ENCODE measurements at regions not wholly inside any gene's neighbourhood (a gene's known extent, or its start where the extent isn't known, plus 50 kb on each side); places are given as distances from the start of the nearest gene placed in this dataset.

- DNase-seq (ENCODE audit: low spot score): no peak
Observed at GRCh38 chr20:24166412-24166811, 177.8 kb upstream of the GGTLC1 start.

DNA sequence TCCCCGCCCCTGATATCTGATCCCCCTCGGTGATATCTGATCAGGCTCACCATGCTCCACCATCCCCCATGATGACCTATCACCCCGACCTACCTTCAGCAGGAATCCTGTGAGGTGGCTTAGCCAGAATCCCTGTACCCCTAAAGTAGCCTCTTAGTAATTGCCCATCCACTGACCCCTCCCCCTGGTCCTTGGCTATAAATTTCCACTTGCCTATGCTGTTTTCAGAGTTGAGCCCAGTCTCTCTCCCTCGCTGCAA lies 177.5 kb upstream of the GGTLC1 start:
- DNase-seq (ENCODE audit: low spot score): no peak

DNA sequence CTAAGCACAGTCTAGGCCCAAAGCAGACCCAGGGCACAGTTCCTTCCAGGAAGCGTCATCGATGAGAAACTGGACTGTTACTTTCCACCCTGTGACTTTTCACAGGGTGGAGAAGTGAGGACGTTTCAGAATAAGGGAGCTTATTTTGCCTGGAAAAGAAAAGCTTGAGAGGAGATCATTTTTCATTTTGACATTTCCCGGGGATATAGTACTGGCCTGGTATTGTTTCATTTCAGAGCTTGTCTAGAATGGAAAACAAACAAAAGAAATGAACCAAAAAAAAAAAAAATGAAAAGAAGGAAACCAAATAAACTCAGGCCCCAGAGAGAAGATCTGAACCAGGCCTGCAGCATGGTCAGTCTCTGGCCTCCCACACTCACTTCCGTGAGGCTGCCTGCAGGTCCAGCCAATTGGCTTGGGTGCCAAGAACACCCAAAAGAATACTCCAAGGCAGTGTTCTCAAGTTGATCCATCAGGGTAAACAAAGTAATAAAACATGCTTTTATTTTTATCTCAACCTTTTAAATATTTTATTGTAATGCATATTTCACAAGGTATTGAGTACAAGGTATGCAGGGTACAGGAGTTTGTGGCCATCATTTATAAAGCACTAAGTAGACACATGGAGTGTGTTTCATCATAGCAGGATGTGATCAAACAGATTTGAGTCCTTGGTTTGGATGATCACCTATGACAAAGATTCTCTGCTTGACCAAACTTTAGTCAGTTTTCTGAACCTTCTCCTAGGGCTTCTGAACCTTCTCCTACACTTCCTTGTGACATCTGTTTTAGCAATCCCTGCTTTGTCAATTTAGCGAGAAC lies 176.9 kb upstream of the GGTLC1 start:
- DNase-seq (ENCODE audit: low spot score): no peak

- no peak for DNase-seq (ENCODE audit: low spot score)
Observed at GRCh38 chr20:24164360-24164759, 175.8 kb upstream of the GGTLC1 start.

GRCh38 chr20:24163506-24163905 lies 174.9 kb upstream of the GGTLC1 start:
- no peak for DNase-seq (ENCODE audit: low spot score)

DNA sequence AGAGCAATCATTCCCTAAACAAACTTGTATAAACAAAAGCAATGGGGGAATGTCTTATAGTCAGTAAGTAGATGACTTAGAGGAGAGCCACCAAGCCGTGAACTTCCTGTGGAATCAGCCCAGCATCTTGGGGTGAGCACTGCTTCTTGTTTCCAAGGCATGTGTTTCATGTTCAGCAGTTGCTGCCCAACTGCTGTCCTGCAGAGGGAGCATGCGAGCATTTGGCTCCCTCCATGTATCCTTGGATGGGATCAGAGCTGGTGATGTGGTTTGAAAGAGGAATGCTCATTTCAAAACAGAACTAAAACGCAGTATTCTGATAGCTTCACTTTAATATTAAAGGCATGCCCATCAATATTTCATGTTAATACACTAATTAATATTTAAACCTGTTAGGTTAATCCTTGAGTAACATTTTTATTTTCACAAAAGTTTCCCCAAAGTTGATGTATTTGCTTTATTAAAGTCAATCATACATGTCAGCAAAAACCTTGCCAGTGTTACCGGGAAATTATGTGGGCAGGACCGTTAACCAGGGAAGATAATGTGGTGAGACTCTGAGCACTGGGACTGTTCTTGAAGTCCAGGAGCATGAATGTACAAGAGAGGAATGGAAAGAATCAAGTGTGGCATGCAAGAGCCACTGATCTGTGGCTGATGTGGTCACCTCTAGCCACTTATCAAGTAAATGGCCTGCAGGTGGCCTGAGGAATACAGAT lies 172.1 kb upstream of the GGTLC1 start:
- DNase-seq (ENCODE audit: low spot score): peak; percentile 76

- no peak for DNase-seq (ENCODE audit: low spot score)
Observed at GRCh38 chr20:24158281-24158680, 169.7 kb upstream of the GGTLC1 start.

GRCh38 chr20:24157213-24157612 lies 168.6 kb upstream of the GGTLC1 start:
- no peak for DNase-seq (ENCODE audit: low spot score)

DNA sequence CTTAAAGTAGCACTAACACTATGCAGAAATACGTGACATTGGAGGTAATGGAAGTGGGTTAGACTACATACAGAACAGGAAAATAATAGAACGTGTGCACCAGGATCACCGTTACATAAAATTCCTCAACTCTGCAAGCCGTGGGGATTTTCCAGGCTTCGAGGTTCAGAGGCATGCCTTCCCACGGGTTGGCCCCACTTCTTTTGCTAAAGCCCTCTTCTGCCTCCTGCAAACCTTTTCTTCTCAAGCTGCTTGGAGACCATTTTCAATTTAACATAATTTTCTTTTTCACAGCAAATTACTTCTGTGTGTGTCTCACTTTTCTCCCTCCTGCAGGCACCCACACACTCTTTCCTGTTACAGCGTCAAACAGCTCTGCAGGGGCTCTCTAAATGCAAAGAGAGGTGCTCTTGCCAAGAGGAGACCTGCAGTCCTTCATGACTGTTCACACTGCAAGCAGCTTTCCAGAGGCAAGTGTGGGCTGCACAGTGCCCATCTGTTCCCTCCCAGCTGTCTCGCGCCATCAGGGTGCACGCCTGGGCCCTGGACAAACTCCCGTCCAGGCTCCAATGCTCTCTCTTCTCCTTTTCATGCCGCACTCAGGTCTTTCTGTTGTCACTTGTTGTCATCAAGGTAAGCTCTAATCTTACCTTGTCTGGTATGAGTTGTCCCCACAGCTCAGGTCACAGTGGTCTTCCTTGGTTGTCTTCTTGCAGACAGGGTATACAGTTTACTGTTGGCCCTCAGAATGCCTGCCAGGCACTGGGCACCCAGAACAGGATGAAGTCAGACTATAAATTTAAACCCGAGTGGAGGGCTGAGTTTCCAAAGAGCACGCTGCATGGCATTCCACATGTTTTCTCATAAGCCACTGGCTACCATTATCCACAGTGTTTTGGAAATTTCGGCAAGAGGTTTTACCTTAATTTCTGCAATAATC lies 164.8 kb upstream of the GGTLC1 start:
- DNase-seq (ENCODE audit: low spot score): no peak

DNA sequence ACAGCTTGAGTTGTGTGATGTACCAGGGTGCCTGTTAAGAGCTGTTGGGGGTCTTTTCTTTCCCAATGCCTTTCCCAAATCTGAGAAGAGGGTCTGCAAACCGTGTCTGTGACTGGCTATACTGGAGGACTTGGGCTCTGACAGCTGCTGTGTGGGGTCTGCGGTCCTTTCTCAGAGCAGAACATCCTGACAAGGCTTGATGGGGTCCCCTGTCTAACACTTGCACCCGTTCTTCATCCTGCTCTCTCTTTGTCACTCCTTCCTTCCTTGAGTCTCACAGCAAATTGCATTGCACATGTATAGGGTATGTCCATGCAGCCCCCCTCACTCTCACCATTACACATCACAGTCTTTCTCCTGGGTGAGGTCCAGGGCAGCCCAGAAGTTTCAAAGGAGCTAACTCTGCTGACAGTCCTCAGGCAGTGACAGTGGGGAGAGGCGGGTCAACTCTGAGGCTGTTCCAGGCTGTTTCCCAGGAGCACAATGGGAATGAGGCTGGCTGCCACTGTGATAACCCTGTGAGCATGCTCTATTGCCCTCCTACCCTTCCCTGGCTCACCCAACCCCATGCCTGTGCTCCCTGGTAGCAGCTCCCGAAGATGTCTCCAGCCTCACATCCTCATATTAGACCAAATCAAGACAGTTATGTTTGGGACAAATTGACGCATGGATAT lies 163.2 kb upstream of the GGTLC1 start:
- DNase-seq (ENCODE audit: low spot score): no peak

DNA sequence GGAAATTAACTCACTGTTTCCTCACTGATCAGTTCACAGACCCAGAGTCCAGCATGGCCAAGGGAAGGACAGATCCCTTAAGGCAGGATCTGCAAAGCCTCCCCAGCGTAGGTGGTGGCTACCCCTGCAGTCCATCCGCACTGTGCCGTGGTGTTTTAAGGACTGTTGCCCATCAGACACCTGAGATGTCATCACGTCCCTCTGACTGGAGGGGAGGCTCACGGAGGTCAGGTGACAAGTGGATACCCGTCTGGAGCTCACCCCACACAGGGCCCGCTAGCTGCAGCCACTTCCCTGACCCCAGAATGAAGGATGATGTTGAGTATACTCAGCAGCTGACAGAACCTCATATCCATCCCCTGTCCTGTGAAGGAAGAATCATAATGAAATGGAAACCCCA lies 161.8 kb upstream of the GGTLC1 start:
- DNase-seq (ENCODE audit: low spot score): no peak

DNA sequence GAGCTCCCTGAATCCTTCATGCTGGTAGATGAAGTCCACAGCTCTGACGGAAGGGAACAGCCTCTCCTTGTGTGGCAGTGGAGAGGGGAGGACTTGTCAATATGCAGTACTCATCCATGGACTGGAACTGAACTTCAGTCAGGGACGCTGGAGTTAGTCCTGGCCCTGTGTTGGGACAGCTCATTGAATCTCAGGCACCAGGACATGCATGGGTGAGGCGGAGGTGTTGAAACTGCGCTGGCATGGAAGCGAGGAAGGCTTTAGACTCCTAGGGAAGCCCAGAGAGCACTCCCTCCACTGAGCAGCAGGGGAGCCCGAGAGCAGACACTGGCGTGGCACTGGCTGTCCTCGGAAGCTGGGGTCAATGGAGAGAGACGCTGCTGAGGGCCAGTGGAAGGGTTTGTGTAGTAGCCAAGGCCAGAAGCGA lies 161.3 kb upstream of the GGTLC1 start:
- peak; percentile 30 for DNase-seq (ENCODE audit: low spot score)

- DNase-seq (ENCODE audit: low spot score): no peak
Observed at GRCh38 chr20:24149175-24149574, 160.6 kb upstream of the GGTLC1 start.

DNA sequence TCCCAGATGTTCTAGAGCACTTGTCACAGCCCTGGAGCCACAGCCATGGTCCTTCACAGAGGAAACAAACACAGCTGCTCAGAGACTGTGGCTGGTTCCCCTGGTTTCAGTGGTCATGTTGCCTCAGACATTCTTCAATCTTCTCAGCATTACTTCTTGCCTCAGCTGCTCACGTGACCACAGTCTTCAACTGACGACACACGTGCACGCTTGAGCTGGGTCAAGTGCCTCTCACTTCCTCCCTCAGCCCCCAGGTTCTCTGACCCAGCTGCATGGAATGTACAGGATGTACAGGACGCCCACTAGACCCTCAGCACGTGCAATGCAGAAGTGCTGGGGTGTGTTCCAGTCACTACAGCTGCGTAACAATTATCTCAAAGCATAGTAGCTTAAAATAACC lies 159.8 kb upstream of the GGTLC1 start:
- no peak for DNase-seq (ENCODE audit: low spot score)

DNA sequence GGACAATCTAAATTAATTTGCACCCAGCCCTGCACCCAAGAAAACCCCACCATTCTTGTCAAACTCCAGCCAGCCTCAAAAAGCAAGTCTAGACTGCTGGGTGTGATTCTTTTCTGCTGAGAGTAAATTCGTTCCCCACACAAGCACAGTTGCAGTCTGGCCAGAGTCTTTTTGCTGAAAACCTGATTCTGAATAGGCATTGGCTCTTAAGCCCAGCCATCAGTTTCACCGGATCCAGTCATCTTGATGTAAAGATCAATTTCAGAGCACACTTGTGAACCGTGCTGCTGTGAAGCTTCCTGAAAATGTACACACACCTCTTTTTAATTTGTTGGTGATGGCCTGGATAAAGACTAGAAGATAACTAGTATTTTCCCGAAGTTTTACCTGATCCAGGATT lies 159.4 kb upstream of the GGTLC1 start:
- no peak for DNase-seq (ENCODE audit: low spot score)

DNA sequence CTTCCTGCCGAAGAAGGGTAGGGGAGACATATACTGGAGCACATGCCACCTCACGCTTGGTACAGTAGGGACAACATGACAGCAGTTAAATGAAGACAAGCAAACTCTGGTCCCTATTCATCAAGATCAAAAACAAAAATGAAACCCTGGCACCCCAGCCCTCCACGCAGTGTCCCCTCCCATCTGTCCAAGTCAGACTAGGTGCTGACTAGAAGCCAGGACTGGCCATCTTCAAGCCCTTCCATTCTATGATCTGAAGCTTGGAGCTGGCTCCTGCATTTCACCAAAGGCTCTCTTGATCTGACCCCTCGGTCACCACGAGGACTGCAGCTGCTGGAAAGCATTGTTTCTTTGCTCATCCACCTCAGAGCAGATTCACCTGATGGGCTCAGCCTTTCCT lies 158.9 kb upstream of the GGTLC1 start:
- DNase-seq (ENCODE audit: low spot score): no peak

GRCh38 chr20:24146231-24146634 lies 157.7 kb upstream of the GGTLC1 start:
- DNase-seq (ENCODE audit: low spot score): no peak

- no peak for DNase-seq (ENCODE audit: low spot score)
Observed at GRCh38 chr20:24144371-24144770, 155.8 kb upstream of the GGTLC1 start.

DNA sequence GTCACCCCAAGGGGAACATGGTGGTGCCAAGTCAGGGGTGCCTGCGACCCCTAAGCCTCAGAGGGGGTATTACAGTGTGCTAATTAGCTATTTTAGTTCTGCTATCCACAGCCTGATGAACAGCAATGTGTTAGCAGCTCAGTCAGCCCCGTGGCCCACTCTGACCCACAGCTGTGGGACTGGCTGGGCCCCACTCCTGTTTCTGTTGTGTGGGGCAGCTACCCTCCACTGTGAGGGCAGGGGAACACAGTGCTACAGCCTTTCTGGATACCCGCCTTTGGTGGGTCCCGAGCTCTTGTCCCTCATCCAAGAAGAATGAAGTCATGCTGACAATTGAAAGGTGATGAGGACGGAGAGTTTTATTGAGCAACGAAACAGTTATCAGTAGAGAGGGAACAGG lies 152.5 kb upstream of the GGTLC1 start:
- DNase-seq (ENCODE audit: low spot score): no peak

- no peak for DNase-seq (ENCODE audit: low spot score)
Observed at GRCh38 chr20:24139846-24140245, 151.3 kb upstream of the GGTLC1 start.

DNA sequence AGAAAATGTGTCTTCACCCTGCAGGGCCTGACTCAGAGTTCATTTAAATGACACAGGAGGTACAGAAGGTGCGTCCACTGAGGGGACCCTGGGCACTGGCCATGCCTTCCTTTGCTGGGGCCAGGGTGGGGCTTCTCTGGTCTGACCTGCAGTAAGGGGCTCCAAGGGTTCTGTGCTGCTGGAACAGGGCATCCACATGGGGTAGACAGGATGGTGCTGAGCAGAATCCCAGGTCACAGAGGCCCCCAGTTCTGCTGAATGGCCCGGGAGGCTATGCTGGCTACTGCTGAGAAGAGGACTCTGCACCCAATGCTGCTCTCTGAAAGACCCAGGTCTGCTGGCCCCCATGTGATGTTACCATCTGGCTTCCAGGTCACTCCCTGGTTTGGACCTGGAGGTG lies 150.4 kb upstream of the GGTLC1 start:
- DNase-seq (ENCODE audit: low spot score): no peak

- no peak for DNase-seq (ENCODE audit: low spot score)
Observed at GRCh38 chr20:24138196-24138857, 149.7 kb upstream of the GGTLC1 start.

Measured in hepatic stellate cell (primary cell).